Activated T-helper 17 cell treated with anti-CD3 and anti-CD28 coated beads, Interleukin-2, amount 50 U/mL, for 72 hours (primary cell): ENCODE measurements at regions not wholly inside any gene's neighbourhood (a gene's known extent, or its start where the extent isn't known, plus 50 kb on each side); places are given as distances from the start of the nearest gene placed in this dataset.

Experiments used
- ATAC-seq: fragments of 150-1000 bp; cut with Tn5 transposase; replicated peaks from 2 replicates; pipeline ENCODE4 v1.10.0; 2021; ENCODE audit warnings: mild to moderate bottlenecking, moderate library complexity
- H3K27ac Mint-ChIP-seq: one replicate; pipeline ENCODE4 v1.8.0; 2022; ENCODE audit warnings: mixed read lengths
- H3K27me3 Mint-ChIP-seq: one replicate; pipeline ENCODE4 v1.8.0; 2022; ENCODE audit warnings: mixed read lengths
- H3K36me3 Mint-ChIP-seq: one replicate; pipeline ENCODE4 v1.8.0; 2022; ENCODE audit warnings: low read depth, mild to moderate bottlenecking, mixed read lengths
- H3K4me1 Mint-ChIP-seq: one replicate; pipeline ENCODE4 v1.8.0; 2022; ENCODE audit warnings: mixed read lengths
- H3K4me3 Mint-ChIP-seq: one replicate; pipeline ENCODE4 v1.8.0; 2022; ENCODE audit warnings: mild to moderate bottlenecking, mixed read lengths
- H3K9me3 Mint-ChIP-seq: one replicate; pipeline ENCODE4 v1.8.0; 2022; ENCODE audit warnings: mixed read lengths

DNA sequence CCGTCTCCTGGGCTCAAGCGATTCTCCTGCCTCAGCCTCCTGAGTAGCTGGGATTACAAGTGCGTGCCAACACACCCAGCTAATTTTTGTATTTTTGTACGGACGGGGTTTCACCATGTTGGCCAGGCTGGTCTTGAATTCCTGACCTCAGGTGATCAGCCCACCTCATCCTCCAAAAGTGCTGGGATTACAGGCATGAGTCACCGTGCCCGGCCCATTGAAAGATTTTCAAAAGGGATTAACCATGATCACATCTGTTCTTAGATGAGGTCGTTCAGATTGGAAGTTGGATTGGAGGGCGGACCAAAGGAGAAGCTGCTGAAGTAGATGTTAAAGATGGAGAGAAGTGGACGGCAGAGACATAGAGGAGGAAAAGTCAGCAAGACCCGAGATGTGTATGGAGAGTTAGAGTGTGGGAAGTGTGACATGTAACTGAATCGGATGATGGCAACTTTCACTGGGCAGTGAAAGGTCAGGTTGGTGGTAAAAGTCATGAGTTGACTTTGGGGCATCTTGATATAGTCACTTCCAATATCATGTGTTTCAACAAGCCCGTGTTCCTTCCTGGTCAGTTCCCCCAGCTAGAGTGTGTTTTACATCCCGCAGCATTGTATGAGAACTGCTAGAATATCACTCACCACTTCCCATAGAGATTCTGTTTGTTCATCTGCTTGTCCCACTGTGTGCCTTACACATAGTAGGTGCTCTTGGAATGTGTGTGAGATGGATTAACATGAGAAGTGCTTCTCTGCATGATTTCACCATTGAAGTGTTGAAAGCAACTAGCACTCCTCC, 54.4 kb upstream of the TINAGL1 start:
- Mint-ChIP-seq H3K36me3 (no peaks in the 10 kb centered on the region), H3K4me3 (no peak overlapping the region), H3K4me1 (no peaks in the 10 kb centered on the region), H3K27me3 (peaks cover 13% of the 10 kb centered on the region), H3K9me3 (peaks cover 7% of the 10 kb centered on the region), H3K27ac (no peak overlapping the region)
- ATAC-seq, result no peak

DNA sequence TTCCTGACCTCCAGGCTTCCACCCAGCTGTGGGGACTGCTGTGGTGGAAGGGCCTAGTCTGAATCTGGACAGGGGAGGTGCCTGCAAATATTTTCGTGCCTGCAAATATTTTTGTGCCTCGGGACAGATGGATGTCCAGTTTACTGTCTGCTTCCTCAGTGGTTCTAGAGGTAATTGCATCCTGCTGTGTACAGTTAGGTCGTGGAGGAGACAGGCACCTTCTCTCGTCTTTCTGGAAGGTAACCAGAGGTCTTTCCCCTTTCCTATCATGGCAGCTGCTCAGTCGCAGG, 53.8 kb upstream of the TINAGL1 start:
- H3K27ac Mint-ChIP-seq, result no peak overlapping the region
- H3K9me3 Mint-ChIP-seq, result peaks cover 7% of the 10 kb centered on the region
- H3K4me3 Mint-ChIP-seq, result no peak overlapping the region
- ATAC-seq, result no peak
- H3K27me3 Mint-ChIP-seq, result peaks cover 13% of the 10 kb centered on the region
- H3K36me3 Mint-ChIP-seq, result no peaks in the 10 kb centered on the region
- no peaks in the 10 kb centered on the region for H3K4me1 Mint-ChIP-seq

DNA sequence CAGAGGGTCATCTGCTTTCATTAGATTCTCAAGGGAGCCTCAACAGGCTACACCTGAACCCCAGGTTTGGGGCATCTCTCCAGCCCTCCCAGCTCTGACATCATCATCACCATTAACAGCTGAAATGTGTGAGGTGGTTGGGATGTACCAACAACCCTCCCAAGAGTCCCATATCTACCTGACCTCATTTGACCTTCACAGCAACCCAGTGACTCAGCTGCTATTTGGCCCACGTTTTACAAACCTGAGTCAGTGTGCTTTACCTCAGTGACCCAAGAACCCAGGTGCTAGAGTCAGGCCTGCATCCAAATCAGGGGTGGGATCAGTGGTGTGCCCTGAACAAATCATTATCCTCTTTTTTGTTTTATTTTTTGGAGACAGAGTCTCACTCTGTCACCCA, 53.3 kb upstream of the TINAGL1 start:
- H3K27me3 Mint-ChIP-seq, result peaks cover 16% of the 10 kb centered on the region
- H3K27ac Mint-ChIP-seq, result no peak overlapping the region
- no peaks in the 10 kb centered on the region for H3K36me3 Mint-ChIP-seq
- no peak overlapping the region for H3K4me3 Mint-ChIP-seq
- peak; percentile 86 for ATAC-seq
- no peaks in the 10 kb centered on the region for H3K4me1 Mint-ChIP-seq
- H3K9me3 Mint-ChIP-seq, result peaks cover 7% of the 10 kb centered on the region

DNA sequence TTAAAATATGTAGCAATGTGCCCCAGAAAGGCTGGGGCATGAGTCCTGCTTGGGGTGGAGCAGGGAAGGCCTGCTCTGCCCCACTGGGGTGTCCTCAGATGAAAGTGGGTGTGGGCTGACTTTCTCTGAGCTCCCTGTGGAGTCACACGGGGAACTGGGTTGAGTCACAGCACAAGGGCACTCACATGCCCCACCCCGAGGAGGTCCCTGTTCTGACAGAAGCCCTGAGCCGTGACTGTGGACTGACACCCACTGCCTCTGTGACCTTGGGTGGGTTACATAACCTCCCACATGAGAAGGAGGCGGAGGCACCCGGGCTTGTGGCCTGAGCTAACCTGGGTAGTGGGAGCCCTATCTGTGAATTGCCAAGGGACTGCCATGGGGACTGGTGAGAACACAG, 52.5 kb upstream of the TINAGL1 start:
- peaks cover 16% of the 10 kb centered on the region for H3K27me3 Mint-ChIP-seq
- H3K36me3 Mint-ChIP-seq, result no peaks in the 10 kb centered on the region
- peaks cover 7% of the 10 kb centered on the region for H3K9me3 Mint-ChIP-seq
- H3K27ac Mint-ChIP-seq, result no peak overlapping the region
- peak; percentile 50 for ATAC-seq
- H3K4me1 Mint-ChIP-seq, result no peaks in the 10 kb centered on the region
- H3K4me3 Mint-ChIP-seq, result no peak overlapping the region

DNA sequence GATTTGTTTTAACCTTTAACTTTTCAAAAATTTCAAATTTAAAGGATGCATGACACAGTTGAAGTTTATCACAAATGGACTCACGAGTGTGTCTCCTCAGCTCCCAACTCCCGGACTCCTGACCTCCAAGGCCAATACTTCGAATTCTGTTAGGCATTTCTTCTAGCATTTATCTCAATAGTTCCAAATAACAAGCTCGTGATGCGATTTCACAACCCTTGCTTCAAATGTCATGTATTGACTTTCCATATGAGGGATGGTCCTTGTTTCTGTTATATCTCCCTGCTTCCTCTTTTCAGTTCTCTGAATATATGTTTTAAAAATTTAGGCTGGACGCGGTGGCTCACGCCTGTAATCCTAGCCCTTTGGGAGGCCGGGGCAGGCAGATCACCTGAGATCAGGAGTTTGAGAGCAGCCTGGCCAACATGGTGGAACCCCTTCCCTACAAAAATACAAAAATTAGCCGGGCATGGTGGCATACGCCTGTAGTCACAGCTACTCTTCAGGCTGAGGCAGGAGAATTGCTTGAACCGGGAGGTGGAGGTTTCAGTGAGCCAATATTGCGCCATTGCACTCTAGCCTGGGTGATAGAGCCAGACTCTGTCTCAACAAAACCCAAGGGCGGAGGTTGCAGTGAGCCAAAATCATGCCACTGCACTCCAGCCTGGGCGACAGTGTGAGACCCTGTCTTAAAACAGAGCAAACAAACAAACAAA, 52.0 kb upstream of the TINAGL1 start:
- Mint-ChIP-seq H3K27ac (no peak overlapping the region), H3K9me3 (peaks cover 5% of the 10 kb centered on the region), H3K4me3 (no peak overlapping the region), H3K27me3 (peaks cover 16% of the 10 kb centered on the region), H3K36me3 (no peaks in the 10 kb centered on the region), H3K4me1 (no peaks in the 10 kb centered on the region)
- ATAC-seq, result no peak
